Prostate gland (tissue), 2 donors: ENCODE measurements at regions not wholly inside any gene's neighbourhood (a gene's known extent, or its start where the extent isn't known, plus 50 kb on each side); places are given as distances from the start of the nearest gene placed in this dataset.

Source experiments
- CTCF ChIP-seq, 4 experiments: fragments of 200-600 bp in 2 of 4; fragments of 450-650 bp in 2 of 4; sonication (generic) in 2 of 4; IDR thresholded peaks; 1 replicate in 3 of 4; 2 replicates in 1 of 4; pipeline ENCODE4 v1.5.1; 2016 to 2019; ENCODE audit warnings: antibody characterized with exemption in 4 of 4, mild to moderate bottlenecking in 2 of 4, moderate library complexity in 2 of 4
- POLR2A ChIP-seq: fragments of 450-650 bp; IDR thresholded peaks from one replicate; pipeline ENCODE4 v1.6.1; 2016; ENCODE audit warnings: antibody characterized with exemption, mild to moderate bottlenecking
- POLR2AphosphoS5 ChIP-seq: sonication (generic); formaldehyde crosslinking; IDR thresholded peaks from one replicate; pipeline ENCODE4 v1.6.1; 2017; ENCODE audit warnings: antibody characterized with exemption

DNA sequence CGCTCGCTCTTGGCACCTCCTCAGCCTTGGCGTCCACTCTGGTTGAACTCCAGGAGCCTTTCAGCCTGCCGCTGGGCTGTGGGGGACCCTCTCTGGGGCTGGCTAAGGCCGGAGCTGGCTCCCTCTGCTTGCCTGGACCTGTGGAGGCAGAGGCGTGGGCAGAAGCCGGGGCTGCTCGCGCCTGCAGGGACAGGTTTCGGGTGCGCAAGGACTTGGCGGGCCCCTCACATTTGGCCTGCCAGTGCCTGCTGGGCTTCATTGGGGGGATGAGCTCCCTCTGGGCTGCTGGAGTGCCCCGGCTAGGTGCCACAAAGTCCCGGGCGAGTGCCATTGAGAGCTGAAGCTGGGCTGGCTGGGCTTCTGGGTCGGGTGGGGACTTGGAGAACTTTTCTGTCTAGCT, 371.7 kb downstream of the FAM133A start:
- TF ChIP-seq POLR2AphosphoS5 = no peak
- TF ChIP-seq POLR2A = no peak
- no peak for TF ChIP-seq CTCF (IDR thresholded peaks at IDR 0.05)
